GM23248 (cell line): ENCODE measurements at regions not wholly inside any gene's neighbourhood (a gene's known extent, or its start where the extent isn't known, plus 50 kb on each side); places are given as distances from the start of the nearest gene placed in this dataset.

Experiments used
- DNase-seq: peaks from one replicate; pipeline ENCODE4 v3.0.0-alpha.2; 2015
- H2AFZ ChIP-seq: fragments of 200-600 bp; sonication (generic); 2 replicates; pipeline ENCODE4 v1.6.1; 2016; ENCODE audit warnings: antibody characterized with exemption
- H3F3A ChIP-seq: fragments of 200-600 bp; sonication (generic); 2 replicates; pipeline ENCODE4 v1.6.1; 2016; ENCODE audit warnings: mild to moderate bottlenecking, antibody characterized with exemption, mixed run types; ENCODE audit not compliant: insufficient read depth
- H3K27ac ChIP-seq: fragments of 200-600 bp; sonication (generic); 2 replicates; pipeline ENCODE4 v1.5.1; 2016; ENCODE audit warnings: mild to moderate bottlenecking
- H3K27me3 ChIP-seq: fragments of 200-600 bp; sonication (generic); replicated peaks from 2 replicates; pipeline ENCODE4 v1.6.1; 2016; ENCODE audit warnings: mild to moderate bottlenecking; ENCODE audit not compliant: insufficient read depth
- H3K36me3 ChIP-seq: fragments of 200-600 bp; sonication (generic); 2 replicates; pipeline ENCODE4 v1.6.1; 2016; ENCODE audit warnings: low read depth, mild to moderate bottlenecking
- H3K4me1 ChIP-seq: fragments of 200-600 bp; sonication (generic); 2 replicates; pipeline ENCODE4 v1.6.1; 2016; ENCODE audit warnings: mild to moderate bottlenecking; ENCODE audit not compliant: insufficient read depth
- H3K4me2 ChIP-seq: fragments of 200-600 bp; sonication (generic); one replicate; pipeline ENCODE4 v1.6.1; 2016; ENCODE audit warnings: mild to moderate bottlenecking; ENCODE audit not compliant: unreplicated experiment
- H3K4me3 ChIP-seq: fragments of 200-600 bp; sonication (generic); 2 replicates; pipeline ENCODE4 v1.5.1; 2016; ENCODE audit warnings: mild to moderate bottlenecking
- H3K79me2 ChIP-seq: fragments of 200-600 bp; sonication (generic); 2 replicates; pipeline ENCODE4 v1.6.1; 2016; ENCODE audit warnings: mild to moderate bottlenecking; ENCODE audit not compliant: insufficient read depth
- H3K9ac ChIP-seq: fragments of 200-600 bp; sonication (generic); 2 replicates; pipeline ENCODE4 v1.6.1; 2016; ENCODE audit warnings: mild to moderate bottlenecking
- H3K9me2 ChIP-seq: fragments of 200-600 bp; sonication (generic); 2 replicates; pipeline ENCODE4 v1.6.1; 2016; ENCODE audit warnings: mixed run types, mild to moderate bottlenecking, moderate library complexity; ENCODE audit not compliant: insufficient read depth
- H3K9me3 ChIP-seq: fragments of 200-600 bp; sonication (generic); one replicate; pipeline ENCODE4 v1.6.1; 2017; ENCODE audit warnings: low read depth
- H4K20me1 ChIP-seq: fragments of 200-600 bp; sonication (generic); 2 replicates; pipeline ENCODE4 v1.6.0; 2016; ENCODE audit not compliant: insufficient read depth
- EZH2 ChIP-seq: fragments of 200-600 bp; sonication (generic); IDR thresholded peaks from 2 replicates; pipeline ENCODE4 v1.6.1; 2018; ENCODE audit warnings: antibody characterized with exemption, mild to moderate bottlenecking; ENCODE audit not compliant: insufficient read depth, poor library complexity, severe bottlenecking
- EZH2phosphoT487 ChIP-seq: fragments of 200-600 bp; sonication (generic); IDR thresholded peaks from 2 replicates; pipeline ENCODE4 v1.6.1; 2018; ENCODE audit warnings: antibody characterized with exemption, moderate library complexity, mild to moderate bottlenecking, low read depth; ENCODE audit not compliant: insufficient read depth
- WGBS, 2 experiments: methylation state at CpG; one replicate each; pipeline ENCODE4 v1.1.6; 2015 to 2017; ENCODE audit warnings: low lambda C conversion rate in 2 of 2, low coverage in 1 of 2; ENCODE audit errors: missing lambda C conversion rate in 2 of 2; 5-methylcytosine and 5-hydroxymethylcytosine counted together
- in situ Hi-C: fragments of 300-500 bp; cut with MboI; formaldehyde crosslinking; loops from 2 replicates; pipeline ENCODE4 v1.15.0; 2020

GRCh38 chr2:145495590-145495989 lies 975.7 kb upstream of the ZEB2 start:
- no peaks in the 10 kb centered on the region for H3K79me2 ChIP-seq
- no peaks in the 10 kb centered on the region for H3K4me1 ChIP-seq
- H2AFZ ChIP-seq: no peak overlapping the region
- H3K4me3 ChIP-seq: no peak overlapping the region
- WGBS, 2 experiments: 88% methylated on average over 3 of the region's 3 CpGs
- H3K27me3 ChIP-seq: no peaks in the 10 kb centered on the region
- TF ChIP-seq EZH2phosphoT487: no peak
- no peak for TF ChIP-seq EZH2
- no peaks in the 10 kb centered on the region for H3K9me3 ChIP-seq
- H3K36me3 ChIP-seq: no peaks in the 10 kb centered on the region
- no peak for DNase-seq
- in situ Hi-C loops: no loop called here
- H3K4me2 ChIP-seq: no peak overlapping the region
- H3K9me2 ChIP-seq: no peaks in the 10 kb centered on the region
- no peaks in the 10 kb centered on the region for H3F3A ChIP-seq
- H3K9ac ChIP-seq: no peak overlapping the region
- no peaks in the 10 kb centered on the region for H4K20me1 ChIP-seq
- H3K27ac ChIP-seq: no peak overlapping the region

GRCh38 chr2:145494441-145494840 lies 974.5 kb upstream of the ZEB2 start:
- no peak overlapping the region for H3K9ac ChIP-seq
- no peak overlapping the region for H3K4me3 ChIP-seq
- H3F3A ChIP-seq: no peaks in the 10 kb centered on the region
- no peaks in the 10 kb centered on the region for H3K27me3 ChIP-seq
- no peak overlapping the region for H3K27ac ChIP-seq
- H3K79me2 ChIP-seq: no peaks in the 10 kb centered on the region
- 42 to 69% methylated on average over 1 of the region's 1 CpG for WGBS, 2 experiments
- H3K36me3 ChIP-seq: no peaks in the 10 kb centered on the region
- H2AFZ ChIP-seq: no peak overlapping the region
- in situ Hi-C loops: no loop called here
- no peaks in the 10 kb centered on the region for H4K20me1 ChIP-seq
- H3K4me2 ChIP-seq: no peak overlapping the region
- no peak for TF ChIP-seq EZH2
- DNase-seq: no peak
- H3K9me2 ChIP-seq: no peaks in the 10 kb centered on the region
- no peaks in the 10 kb centered on the region for H3K9me3 ChIP-seq
- no peaks in the 10 kb centered on the region for H3K4me1 ChIP-seq

GRCh38 chr2:145488571-145488970 lies 968.7 kb upstream of the ZEB2 start:
- H2AFZ ChIP-seq: no peak overlapping the region
- no peaks in the 10 kb centered on the region for H3K36me3 ChIP-seq
- no peak overlapping the region for H3K4me3 ChIP-seq
- in situ Hi-C loops: no loop called here
- H3K9ac ChIP-seq: no peak overlapping the region
- no peak overlapping the region for H3K4me2 ChIP-seq
- H3K27ac ChIP-seq: no peak overlapping the region
- no peaks in the 10 kb centered on the region for H3K9me3 ChIP-seq
- TF ChIP-seq EZH2phosphoT487 (no peak), EZH2 (no peak)
- H3K4me1 ChIP-seq: peaks cover 12% of the 10 kb centered on the region
- peaks cover 9% of the 10 kb centered on the region; the same call in 1 of the 2 replicates for H3F3A ChIP-seq
- H4K20me1 ChIP-seq: no peaks in the 10 kb centered on the region
- H3K9me2 ChIP-seq: no peaks in the 10 kb centered on the region
- no peaks in the 10 kb centered on the region for H3K79me2 ChIP-seq
- WGBS, 2 experiments: 97 to 99% methylated on average over 3 of the region's 3 CpGs
- DNase-seq: no peak
- H3K27me3 ChIP-seq: no peaks in the 10 kb centered on the region

- no peaks in the 10 kb centered on the region for H3K9me2 ChIP-seq
- no peaks in the 10 kb centered on the region for H3K79me2 ChIP-seq
- peaks cover 12% of the 10 kb centered on the region for H3K4me1 ChIP-seq
- no peaks in the 10 kb centered on the region for H3K36me3 ChIP-seq
- no peak overlapping the region for H3K9ac ChIP-seq
- TF ChIP-seq EZH2phosphoT487 (no peak), EZH2 (no peak)
- no peak overlapping the region for H3K4me3 ChIP-seq
- H3K27me3 ChIP-seq: no peaks in the 10 kb centered on the region
- H3F3A ChIP-seq: peaks cover 9% of the 10 kb centered on the region; the same call in 1 of the 2 replicates
- H2AFZ ChIP-seq: no peak overlapping the region; the same call in 1 of the 2 replicates
- H3K27ac ChIP-seq: 0 out of 2 replicates have a peak overlapping the region, but pooled peaks have one; percentile 20
- no peak overlapping the region for H3K4me2 ChIP-seq
- DNase-seq: peak; percentile 88
- no peaks in the 10 kb centered on the region for H4K20me1 ChIP-seq
- no peaks in the 10 kb centered on the region for H3K9me3 ChIP-seq
- in situ Hi-C loops: no loop called here
Measured at GRCh38 chr2:145484448-145485097, 964.7 kb upstream of the ZEB2 start.

GRCh38 chr2:145483854-145484253 lies 963.9 kb upstream of the ZEB2 start:
- Histone ChIP-seq H3K4me3 (no peak overlapping the region), H3K27ac (0 out of 2 replicates have a peak overlapping the region, but pooled peaks have one; percentile 4), H3K36me3 (no peaks in the 10 kb centered on the region), H2AFZ (no peak overlapping the region), H3F3A (peaks cover 9% of the 10 kb centered on the region; the same call in 1 of the 2 replicates), H3K9me2 (no peaks in the 10 kb centered on the region), H3K4me2 (no peak overlapping the region), H3K9ac (no peak overlapping the region), H4K20me1 (no peaks in the 10 kb centered on the region), H3K79me2 (no peaks in the 10 kb centered on the region), H3K4me1 (peaks cover 12% of the 10 kb centered on the region), H3K27me3 (no peaks in the 10 kb centered on the region), H3K9me3 (no peaks in the 10 kb centered on the region)
- 87 to 92% methylated on average over 3 of the region's 3 CpGs for WGBS, 2 experiments
- TF ChIP-seq EZH2phosphoT487 (no peak), EZH2 (no peak)
- in situ Hi-C loops: no loop called here
- DNase-seq: no peak
